Right lung (tissue), 2 donors: ENCODE measurements at regions not wholly inside any gene's neighbourhood (a gene's known extent, or its start where the extent isn't known, plus 50 kb on each side); places are given as distances from the start of the nearest gene placed in this dataset.
"Not testable (repeated sequence)": the region's sequence is repeated elsewhere in the genome, so short reads cannot be mapped to it uniquely, and the experiment has no call there.

Experiments
- DNase-seq, 2 donors: peaks; one replicate each; pipeline ENCODE4 v3.0.0-alpha.2; 2013

GRCh38 chr14:22300646-22301045 is 288.4 kb downstream of the DAD1 start:
- DNase-seq: no peak

- DNase-seq: no peak
Observed at GRCh38 chr14:22297376-22297775, 291.6 kb downstream of the DAD1 start.

GRCh38 chr14:22296722-22297121 is 292.3 kb downstream of the DAD1 start:
- DNase-seq: no peak

- no peak for DNase-seq
Observed at GRCh38 chr14:22296088-22296487, 292.9 kb downstream of the DAD1 start.

GRCh38 chr14:22291406-22291805 is 297.6 kb downstream of the DAD1 start:
- DNase-seq: no peak

- DNase-seq: no peak
Observed at GRCh38 chr14:22289570-22289969, 299.5 kb downstream of the DAD1 start.

GRCh38 chr14:22285991-22286390 is 303.0 kb downstream of the DAD1 start:
- DNase-seq: no peak

GRCh38 chr14:22282949-22283348 is 306.1 kb downstream of the DAD1 start:
- no peak for DNase-seq

GRCh38 chr14:22282417-22282816 is 306.6 kb downstream of the DAD1 start:
- no peak for DNase-seq

- DNase-seq: not testable (repeated sequence)
Observed at GRCh38 chr14:22281447-22281874, 307.6 kb downstream of the DAD1 start.

GRCh38 chr14:22280497-22281316 is 308.3 kb downstream of the DAD1 start:
- DNase-seq: no peak

- no peak for DNase-seq
Observed at GRCh38 chr14:22276913-22277816, 311.9 kb downstream of the DAD1 start.

- DNase-seq: no peak
Observed at GRCh38 chr14:22271838-22272799, 316.9 kb downstream of the DAD1 start.

GRCh38 chr14:22268875-22269274 is 320.1 kb downstream of the DAD1 start:
- DNase-seq: no peak

GRCh38 chr14:22266683-22267082 is 322.3 kb downstream of the DAD1 start:
- DNase-seq: no peak

GRCh38 chr14:22266142-22266442 is 322.9 kb downstream of the DAD1 start:
- no peak for DNase-seq

GRCh38 chr14:22265319-22266141 is 323.5 kb downstream of the DAD1 start:
- no peak for DNase-seq

GRCh38 chr14:22264759-22265158 is 324.3 kb downstream of the DAD1 start:
- DNase-seq: no peak

GRCh38 chr14:22263961-22264360 is 325.1 kb downstream of the DAD1 start:
- no peak for DNase-seq

- DNase-seq: no peak
Observed at GRCh38 chr14:22262881-22263280, 326.1 kb downstream of the DAD1 start.
